CD4-positive, alpha-beta T cell treated with Interleukin-15 for 4 hours (primary cell): ENCODE measurements at regions not wholly inside any gene's neighbourhood (a gene's known extent, or its start where the extent isn't known, plus 50 kb on each side); places are given as distances from the start of the nearest gene placed in this dataset.

Experiments
- DNase-seq: peaks from one replicate; pipeline ENCODE4 v3.0.0-alpha.2; 2020; ENCODE audit warnings: low spot score

DNA sequence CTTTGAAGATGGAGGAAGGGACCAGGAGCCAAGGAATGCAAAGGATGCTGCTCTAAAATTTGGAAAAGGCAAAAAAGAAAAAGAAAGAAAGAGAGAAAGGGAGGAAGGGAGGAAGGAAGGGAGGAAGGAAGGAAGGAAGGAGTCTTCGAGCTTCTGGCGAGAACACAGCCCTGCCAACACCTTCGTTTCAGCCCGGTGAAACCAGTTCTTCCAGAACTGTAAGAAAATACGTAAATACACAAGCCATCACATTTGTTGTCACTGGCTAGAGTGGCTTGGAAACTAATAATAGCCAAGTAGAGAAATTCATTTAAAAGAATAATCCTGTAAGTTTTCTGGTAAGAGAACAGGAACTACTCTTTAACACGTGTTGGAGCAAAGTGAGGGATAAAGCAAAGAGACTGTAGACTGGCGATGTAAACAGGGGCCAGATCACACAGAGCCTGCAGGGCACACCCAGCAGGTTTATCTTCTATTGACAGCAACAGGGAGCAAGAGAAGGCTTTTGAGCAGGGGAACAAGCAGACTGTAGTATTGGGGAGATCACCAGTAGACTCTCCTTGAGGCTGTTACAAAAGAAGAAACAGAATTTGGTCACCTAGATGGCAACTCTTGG lies 188.7 kb upstream of the MPHOSPH6 start:
- no peak for DNase-seq

DNA sequence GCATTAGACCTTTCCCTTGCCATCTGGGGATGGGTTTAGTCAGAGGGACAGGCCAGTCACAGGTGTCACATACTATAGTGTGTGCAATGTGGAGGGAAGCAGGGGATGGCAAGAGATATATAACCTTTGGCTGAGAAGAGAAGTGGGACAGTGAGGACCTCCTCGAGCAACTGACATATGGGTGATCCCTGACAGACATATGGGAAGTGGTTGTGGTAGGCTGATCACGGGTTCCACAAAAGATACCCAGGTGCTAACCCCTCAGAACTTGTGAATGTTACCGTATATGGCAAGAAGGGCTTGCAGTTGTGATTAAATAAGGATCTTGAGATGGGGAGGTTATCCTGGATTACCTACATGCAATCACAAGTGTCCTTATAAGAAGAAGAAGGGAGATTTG lies 188.1 kb upstream of the MPHOSPH6 start:
- DNase-seq: no peak

DNA sequence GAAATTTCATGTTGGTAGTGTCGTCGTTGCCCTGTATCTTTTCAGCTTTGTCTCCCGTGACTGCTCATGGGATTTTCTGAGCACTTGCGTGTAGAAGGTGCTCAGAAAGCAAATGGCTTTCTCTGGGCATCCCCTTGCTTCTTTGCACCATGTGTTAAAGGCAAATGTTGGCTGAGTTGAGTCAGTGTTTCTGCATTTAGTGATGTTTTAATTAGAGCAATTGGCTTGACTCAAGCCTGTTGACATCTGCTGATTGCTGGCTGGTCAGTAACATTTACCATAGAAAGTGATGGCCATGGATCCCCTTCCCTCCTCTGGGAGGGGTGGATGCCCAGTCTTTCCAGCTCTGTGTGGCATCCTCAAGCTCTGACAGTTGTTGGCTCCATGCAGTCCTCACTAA lies 187.2 kb upstream of the MPHOSPH6 start:
- no peak for DNase-seq

DNA sequence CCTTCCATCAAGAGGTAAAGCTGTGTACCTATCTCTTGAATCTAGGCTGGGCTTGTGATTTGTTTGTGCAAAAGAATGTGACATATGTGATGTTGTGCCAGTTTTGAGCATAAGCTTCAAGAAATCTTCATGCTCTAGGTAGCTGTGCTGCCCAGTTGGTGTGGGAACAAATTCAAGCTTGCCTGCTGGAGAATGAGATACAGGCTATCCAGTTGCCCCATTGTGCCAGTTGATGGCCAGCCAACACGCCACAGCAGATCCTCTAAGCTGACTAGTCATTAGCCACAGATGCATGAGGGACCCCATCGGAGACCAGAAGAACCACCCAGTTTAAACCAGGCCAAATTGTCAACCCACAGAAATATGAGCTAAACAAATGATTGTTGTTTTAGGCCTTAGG lies 180.5 kb upstream of the MPHOSPH6 start:
- DNase-seq: no peak

DNA sequence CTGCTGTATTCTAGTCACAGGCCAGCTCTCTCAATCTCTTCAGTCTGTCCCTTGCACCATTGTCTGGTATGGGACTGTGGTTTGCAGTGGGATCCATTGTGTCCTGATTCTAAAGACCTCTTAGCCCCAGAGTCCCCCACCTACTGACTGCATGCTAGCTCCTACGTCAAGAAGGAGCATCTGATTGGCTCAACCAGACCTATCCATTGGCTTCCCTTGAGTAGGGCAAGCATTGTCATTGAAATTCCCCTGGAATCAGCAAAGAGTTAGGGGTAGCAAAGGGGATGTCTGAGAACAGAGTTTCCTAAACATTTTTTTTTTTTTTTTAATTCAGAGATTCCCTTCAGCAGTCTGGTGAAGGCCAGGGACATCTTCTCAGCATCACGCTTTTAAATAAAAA lies 175.3 kb upstream of the MPHOSPH6 start:
- DNase-seq: no peak

DNA sequence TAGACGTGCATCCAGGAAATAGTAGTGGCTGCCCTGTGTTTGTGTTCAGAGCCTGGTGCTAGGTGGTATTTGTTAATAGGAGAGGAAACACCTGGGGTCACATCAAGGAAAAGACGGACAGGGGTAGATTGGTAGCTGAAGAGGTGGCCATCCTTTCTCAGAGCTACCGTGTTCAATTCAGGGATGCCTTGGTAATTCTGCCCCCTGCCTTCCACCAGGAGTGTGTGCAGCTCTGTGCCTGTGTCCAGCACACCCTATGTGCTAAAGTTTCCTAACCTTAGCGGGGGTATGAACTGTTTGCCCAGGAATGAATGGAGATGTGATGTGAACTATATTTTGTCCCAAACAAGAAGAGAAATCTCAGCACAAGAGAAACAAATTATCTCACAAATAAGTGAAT lies 174.1 kb upstream of the MPHOSPH6 start:
- DNase-seq: no peak

DNA sequence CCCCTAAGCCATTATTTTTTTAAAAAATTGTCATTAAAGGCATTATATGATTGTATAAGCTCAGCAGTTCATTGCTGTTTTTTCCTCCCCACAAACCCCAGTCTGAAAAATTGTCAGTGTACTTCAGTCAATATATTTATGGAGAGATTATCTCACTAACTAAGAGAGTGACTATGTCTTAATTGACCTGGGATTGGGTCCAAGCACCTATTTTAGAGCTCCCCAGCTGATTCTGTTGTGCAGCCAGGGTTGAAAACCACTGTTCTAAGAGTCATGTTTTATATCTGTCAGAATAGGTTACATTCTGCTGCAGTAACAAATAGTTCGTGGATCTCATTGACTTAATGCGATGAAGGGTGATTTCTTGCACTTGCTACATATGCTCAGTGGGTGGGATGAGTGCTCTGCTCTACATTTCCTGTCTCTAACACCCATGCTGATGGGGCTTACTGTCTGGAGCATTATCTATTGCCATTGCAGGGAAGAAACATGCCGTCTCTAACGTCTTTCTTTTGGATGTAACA lies 171.2 kb upstream of the MPHOSPH6 start:
- no peak for DNase-seq

DNA sequence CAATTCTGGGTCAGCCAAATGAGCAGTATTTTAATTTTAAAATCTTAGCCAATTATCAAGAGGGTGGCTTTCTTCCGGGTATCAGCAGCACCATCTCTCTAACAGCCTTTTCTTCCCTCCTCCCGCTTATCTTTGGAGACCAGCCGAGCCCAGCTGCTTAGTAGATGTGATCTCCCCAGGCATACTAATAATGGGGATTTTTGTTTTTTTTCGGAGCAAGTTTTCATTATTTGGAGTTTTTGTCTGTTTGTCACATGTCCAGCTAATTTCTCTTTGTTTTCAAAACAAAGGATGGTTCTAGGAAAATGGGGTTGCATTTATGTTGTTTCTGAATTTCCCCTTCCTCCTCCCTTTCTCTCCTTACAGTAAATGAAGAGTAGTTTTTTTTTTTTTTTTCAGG lies 170.5 kb upstream of the MPHOSPH6 start:
- DNase-seq: no peak

DNA sequence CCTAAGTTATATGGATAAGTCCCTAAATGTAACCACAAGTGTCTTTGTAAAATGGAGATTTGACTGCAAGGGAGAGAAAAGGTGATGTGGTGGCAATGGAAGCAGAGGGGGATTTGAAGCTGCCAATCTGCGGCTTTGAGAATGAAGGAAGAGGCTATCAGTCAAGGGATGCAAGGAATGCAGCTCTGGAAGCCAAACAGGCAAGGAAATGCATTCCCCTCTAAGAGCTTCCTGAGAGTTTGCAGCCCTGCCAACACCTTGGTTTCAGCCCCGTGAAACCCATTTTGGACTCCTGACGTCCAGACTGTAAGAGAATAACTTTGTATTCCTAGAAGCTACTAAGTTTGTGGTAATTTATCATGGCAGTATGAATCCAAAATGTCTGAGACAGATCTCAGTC lies 167.3 kb upstream of the MPHOSPH6 start:
- no peak for DNase-seq

DNA sequence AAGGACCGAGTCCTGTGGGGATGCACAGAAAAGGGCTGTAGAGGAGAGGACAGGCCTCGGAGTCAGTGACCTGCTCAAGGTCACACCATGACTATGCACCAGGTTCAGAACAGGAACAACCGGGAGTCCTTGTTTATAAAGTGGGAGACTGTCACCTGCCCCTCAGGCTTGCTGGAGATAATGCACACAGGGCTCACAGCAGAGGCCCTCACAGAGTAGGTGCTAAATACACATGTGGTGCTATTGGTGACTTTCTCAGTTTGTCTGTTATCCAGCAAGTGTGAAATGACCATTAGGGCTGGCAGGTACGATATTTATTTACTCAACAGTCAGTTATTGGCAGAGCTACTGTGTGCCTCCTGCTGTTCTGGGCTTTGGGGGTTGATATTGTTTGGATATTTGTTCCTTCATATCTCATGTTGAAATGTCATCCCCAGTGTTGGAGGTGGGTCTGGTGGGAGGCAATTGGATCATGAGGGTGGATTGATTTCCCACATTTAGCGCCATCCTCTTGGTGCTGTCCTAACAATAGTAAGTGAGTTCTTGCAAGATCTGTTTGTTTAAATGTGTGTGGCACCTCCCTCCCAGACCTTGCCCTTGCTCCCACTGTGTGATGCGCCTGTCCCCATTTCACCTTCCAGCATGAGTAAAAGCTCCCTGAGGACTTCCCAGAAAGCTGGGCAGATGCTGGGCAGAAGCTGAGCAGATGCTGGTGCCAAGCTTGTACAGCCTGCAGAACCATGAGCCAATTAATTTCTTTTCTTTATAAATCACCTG lies 162.1 kb upstream of the MPHOSPH6 start:
- no peak for DNase-seq

DNA sequence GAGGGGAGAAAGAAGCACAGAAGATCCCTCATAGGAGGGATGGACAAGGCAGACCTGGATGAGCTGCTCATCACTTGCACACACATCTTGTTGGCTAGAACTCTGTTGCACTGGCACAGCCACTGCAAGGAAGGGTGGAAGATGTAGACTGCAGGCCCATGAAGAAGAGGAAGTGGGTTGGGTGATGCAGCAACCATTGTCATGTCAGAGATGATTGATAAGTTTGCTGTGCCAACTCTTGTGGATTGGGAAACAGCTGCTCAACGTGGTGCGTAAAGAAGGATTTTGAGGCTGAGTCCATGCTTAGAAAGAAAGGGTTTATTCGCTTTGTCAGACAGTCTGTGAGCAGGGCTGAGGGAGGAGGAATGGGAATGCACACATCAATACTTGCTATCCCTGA lies 161.4 kb upstream of the MPHOSPH6 start:
- DNase-seq: no peak

DNA sequence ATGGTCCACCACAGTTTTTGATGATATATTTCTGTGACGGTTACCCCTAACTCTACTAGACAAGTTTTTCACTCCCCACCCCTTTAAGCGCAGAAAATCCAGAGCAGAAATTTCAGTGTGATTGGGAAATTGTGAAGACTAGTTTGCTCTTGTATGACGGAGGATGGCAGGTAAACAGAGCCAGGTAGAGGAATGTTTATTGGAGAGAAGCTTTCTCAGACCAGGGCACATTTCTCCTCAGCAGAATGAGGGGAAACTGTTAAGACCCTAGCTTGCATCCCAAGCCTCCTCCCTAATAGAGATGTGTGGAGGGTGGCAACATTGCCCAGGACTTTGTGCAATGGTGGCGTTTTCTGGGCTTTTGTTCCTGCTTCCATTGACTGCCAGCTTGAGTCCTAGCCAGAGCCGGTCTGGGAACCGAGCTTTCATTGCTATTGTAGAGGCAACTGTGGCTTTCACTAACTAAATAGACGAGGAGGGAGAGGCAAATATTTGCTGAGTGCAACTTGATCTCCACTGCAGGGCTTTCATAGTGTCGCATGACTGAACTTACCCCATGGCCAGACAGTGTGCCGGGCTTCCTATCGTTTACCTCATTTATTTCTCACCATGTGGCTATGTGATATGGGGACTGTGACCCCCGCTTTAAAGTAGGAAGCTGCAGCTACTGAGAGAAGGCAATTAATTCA lies 159.6 kb upstream of the MPHOSPH6 start:
- DNase-seq: no peak

DNA sequence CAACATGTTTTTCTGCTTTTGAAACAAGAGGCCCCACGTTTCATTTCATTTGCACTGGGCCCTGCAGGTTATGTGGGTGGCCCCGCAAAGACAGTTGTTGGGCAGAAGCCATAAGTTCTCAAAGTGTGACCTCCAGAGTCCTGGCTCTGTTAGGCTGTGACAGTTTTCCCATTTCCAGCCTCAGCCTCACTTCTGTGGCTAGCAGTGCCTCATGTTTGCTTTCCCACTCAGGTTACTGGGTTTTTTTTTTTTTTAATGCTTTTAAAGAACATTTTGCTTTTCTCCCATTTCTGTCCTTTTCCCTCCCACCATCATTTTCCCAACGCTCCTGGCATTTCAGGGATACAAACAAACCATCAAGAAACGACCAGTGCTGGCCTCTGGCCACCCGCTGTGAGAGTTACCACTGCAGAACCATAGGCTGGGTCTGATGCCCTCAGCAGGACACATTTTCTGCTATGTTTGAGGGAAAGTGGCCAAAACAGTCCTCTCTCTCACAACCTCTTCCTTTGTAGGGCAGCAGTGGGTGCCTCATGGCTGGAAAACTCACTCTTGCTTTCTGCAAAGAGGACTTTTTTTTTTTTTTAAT lies 159.0 kb upstream of the MPHOSPH6 start:
- no peak for DNase-seq

DNA sequence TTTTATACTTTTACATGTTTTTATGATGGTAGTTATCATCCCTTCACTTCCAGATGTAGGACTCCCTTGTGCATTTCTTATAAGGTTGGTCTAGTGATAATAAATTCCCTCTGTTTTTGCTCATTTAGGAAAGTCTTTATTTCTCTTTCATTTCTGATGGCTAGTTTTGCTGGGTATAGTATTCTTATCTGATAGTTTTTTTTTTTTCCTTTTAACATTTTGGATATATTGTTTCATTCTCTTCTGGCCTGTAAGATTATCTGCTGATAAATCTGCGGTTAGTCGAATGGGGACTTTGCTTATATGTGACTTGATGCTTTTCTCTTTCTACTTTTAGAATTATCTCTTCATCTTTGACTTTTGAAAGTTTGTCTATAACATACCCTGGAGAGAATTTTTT lies 153.1 kb upstream of the MPHOSPH6 start:
- DNase-seq: no peak

DNA sequence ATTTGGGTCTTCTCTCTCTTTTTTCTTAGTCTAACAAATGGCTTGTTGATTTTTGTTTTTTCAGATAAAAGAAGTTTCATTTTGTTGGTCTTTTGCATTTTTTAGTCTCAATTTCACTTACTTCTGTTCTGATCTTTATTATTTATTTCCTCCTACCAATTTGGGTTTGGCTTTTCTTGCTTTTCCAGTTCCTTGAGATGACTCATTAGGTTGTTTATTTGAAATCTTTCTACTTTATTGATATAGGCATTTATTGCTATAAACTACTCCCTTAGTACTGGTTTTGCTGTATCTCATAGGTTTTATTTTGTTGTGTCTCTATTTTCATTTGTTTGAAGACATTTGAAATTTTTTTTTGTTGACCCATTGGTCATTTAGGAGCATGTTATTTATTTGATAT lies 152.2 kb upstream of the MPHOSPH6 start:
- DNase-seq: no peak

DNA sequence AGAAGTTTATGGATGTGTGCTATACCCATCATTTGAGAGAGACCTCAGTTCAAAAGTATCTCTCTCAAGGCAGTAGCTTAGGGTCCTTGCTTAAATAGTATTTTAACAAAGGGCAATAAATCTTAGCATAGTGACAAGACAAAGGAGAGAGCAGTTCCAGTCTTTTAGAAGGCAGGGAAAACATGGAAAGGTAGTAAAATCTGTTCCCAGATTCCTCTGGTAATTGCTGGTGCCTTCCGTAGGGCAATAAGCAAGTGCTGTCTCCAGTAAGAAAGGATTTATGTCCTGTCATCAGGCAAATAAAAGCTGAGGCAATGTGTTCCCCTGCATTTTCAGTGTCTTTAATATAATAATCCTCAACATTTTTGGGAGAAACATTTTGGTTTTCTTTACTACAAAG lies 149.0 kb upstream of the MPHOSPH6 start:
- no peak for DNase-seq

DNA sequence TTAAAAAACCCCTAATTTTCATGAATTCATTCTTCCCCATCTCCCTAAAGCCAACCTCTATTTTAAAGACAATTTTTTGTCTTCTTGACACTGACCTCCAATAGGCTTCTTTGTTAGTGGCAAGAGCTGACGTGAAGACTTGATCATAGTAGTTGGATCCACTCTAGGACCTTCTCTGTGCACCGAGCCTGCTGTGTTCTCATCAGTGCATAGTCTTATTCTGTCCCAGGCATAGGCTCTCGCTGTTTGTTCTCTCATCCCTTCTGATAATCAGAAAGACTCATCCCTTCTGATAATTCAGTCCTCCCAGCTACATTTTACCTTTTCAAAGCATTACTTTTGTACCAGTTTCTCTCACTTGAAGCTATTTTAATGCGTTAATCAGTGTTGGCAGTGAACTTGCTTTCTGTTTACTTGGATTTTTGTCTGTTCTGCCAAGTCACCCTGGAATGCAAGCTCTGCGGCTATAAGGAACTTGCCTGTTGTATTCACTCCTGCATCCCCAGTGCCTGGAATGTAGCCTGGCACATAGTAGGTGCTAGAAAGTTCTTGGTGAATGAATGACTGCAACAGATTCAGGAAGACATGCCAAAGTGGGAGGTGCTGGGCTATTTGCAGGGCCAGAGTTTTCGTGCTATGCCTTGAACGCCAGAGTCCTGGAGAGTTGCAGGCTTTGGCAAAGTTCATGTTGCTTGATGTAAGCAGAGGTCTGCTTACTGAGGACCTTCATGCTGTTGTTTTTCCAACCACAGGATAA lies 147.6 kb upstream of the MPHOSPH6 start:
- no peak for DNase-seq

DNA sequence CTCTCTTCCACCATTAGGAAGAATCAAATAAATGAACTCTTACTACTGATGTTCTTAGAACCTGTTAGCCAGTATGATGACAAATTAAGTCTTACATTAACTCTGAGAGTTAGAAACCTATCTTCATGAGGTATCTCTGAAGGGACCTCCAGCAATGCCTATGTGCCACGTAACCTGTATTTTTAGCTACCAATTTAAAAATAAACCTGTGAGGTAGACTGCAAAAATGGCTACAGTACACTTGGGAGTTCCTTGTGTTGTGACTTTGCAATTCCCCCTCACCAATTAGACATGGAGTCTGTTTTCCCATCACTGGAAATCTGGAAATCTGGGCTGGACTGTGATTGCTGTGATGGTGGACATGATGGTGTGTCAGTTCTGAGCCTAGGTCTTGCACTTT lies 143.7 kb upstream of the MPHOSPH6 start:
- no peak for DNase-seq

DNA sequence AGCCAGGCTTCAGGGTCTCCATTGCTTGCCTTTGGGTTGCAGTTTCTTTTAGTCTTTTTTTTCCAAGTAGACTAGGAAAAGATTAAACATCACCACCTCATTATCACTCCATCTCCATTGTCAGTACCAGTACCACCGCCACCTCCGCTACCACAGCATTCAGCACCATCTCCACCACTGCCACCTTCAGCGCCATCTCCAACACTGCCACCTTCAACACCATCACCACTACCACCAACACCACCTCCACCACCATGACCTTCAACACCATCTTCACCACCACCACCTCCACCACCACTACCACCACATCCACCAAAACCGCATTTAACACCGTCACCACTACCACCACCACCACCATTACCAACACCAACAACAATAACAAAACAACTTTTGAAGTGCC lies 141.5 kb upstream of the MPHOSPH6 start:
- no peak for DNase-seq

DNA sequence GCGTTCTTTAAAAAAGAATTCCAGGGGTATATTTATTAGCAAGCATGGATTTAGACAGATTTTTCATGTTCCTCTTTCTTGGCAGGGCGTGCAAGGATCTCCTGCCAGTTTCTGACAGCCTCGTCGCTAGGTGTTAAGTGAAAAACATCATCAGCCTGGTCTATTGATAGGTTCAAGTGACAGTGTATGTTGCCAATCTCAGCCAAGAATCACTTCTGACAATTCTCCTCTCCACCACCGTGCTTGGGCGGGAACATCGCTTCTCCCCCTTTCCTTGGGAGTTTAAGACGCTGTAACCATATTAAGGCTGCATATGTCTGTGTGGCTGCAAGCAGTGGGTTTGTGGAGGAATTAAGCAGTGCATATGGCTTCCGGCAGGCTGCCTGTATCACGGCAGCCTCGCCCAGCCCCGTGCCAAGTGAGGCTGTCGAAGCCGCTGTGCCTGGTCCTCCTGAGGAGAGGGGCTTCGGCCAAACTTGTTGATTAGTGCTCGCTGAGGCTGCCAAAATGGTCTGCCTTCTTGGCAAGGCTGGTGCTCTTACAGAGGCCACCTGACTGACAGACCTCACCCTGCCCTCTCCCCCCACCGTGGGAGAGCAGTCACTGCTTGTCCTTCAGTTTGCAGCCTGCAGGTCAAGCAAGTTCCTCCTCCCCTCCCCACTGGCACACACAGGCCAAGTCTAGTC lies 132.2 kb upstream of the MPHOSPH6 start:
- DNase-seq: no peak

DNA sequence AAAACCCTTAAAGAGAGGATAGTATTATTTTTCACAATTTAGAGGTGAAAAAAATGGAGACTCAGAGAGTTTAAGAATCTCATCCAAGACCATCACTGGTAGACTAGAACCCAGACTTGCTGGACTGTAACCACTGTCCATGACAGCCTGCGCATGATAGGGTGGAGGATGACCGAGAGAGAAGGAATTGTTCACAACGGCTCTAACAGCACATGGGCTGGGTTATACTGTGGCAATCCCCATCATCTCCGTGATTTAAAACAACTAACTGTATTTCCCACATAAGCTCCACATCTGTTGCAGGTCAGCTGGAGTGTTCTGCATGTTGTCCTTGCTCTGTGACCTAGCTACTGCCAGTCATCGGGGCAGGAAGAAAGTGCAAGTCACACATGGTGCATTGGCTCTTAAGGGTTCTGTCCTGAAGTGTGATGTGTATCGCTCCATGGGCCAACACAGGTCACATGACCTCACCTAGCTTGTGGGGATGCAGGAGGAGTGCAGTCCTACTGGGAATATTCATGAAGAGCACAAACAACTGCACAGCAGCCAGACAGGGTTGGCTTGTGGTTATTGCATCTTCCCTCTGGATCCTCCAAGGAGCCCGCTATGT lies 131.2 kb upstream of the MPHOSPH6 start:
- no peak for DNase-seq
